GM12872 (cell line): ENCODE measurements at regions not wholly inside any gene's neighbourhood (a gene's known extent, or its start where the extent isn't known, plus 50 kb on each side); places are given as distances from the start of the nearest gene placed in this dataset.

ENCODE experiments used
- CTCF ChIP-seq: IDR thresholded peaks from 3 replicates; pipeline ENCODE4 v1.5.1; 2011; ENCODE audit warnings: low read depth, mild to moderate bottlenecking, low read length, moderate library complexity; ENCODE audit not compliant: insufficient read depth

GRCh38 chr2:145383961-145384360 is 864.0 kb upstream of the ZEB2 start:
- TF ChIP-seq CTCF = no peak

GRCh38 chr2:145380436-145381017 is 860.6 kb upstream of the ZEB2 start:
- no peak for TF ChIP-seq CTCF

GRCh38 chr2:145379934-145380333 is 860.0 kb upstream of the ZEB2 start:
- TF ChIP-seq CTCF = no peak

GRCh38 chr2:145374165-145374564 is 854.2 kb upstream of the ZEB2 start:
- TF ChIP-seq CTCF = no peak

- TF ChIP-seq CTCF = no peak
Measured at GRCh38 chr2:145366341-145366740, 846.4 kb upstream of the ZEB2 start.

- no peak for TF ChIP-seq CTCF
Measured at GRCh38 chr2:145360129-145360790, 840.3 kb upstream of the ZEB2 start.

GRCh38 chr2:145359561-145359960 is 839.6 kb upstream of the ZEB2 start:
- no peak for TF ChIP-seq CTCF

GRCh38 chr2:145356056-145356455 is 836.1 kb upstream of the ZEB2 start:
- TF ChIP-seq CTCF = no peak
